ENCODE measurements at regions not wholly inside any gene's neighbourhood (a gene's known extent, or its start where the extent isn't known, plus 50 kb on each side); places are given as distances from the start of the nearest gene placed in this dataset.

DNA sequence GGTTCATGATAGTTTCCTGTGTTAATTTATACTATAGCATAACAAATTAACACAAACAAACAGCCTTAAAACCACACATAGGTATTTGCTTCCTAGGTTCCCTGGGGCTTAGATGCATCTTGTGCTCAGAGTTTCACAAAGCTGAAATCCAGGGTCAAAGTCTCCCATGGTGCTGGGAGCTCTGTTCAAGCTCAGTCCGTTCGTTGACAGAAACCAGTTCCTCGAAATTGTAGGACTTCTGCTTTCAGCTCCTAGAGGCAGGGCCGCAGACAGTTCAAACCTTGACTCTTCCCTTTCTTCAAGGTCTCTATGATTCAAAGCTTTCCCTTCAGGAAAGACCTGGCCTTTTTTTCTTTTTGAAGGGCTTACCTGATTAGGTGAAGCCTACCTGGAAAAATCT is 90.5 kb downstream of the VSTM2A start:
- TF ChIP-seq, protein P1, sequence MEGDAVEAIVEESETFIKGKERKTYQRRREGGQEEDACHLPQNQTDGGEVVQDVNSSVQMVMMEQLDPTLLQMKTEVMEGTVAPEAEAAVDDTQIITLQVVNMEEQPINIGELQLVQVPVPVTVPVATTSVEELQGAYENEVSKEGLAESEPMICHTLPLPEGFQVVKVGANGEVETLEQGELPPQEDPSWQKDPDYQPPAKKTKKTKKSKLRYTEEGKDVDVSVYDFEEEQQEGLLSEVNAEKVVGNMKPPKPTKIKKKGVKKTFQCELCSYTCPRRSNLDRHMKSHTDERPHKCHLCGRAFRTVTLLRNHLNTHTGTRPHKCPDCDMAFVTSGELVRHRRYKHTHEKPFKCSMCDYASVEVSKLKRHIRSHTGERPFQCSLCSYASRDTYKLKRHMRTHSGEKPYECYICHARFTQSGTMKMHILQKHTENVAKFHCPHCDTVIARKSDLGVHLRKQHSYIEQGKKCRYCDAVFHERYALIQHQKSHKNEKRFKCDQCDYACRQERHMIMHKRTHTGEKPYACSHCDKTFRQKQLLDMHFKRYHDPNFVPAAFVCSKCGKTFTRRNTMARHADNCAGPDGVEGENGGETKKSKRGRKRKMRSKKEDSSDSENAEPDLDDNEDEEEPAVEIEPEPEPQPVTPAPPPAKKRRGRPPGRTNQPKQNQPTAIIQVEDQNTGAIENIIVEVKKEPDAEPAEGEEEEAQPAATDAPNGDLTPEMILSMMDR (IDR thresholded peaks at IDR 0.05; ENCODE audit: control extremely low read depth in 1 of 3, insufficient read depth in 1 of 3, low read depth in 1 of 3, low read length in 3 of 3), result no peak
- no peak for TF ChIP-seq EZH2 (IDR thresholded peaks at IDR 0.05; ENCODE audit: low read depth, low read length, severe bottlenecking)
